HCT116 (cell line): ENCODE measurements at regions not wholly inside any gene's neighbourhood (a gene's known extent, or its start where the extent isn't known, plus 50 kb on each side); places are given as distances from the start of the nearest gene placed in this dataset.

Source experiments
- ATAC-seq: fragments of 200-7000 bp; cut with Tn5 transposase; 2 replicates; pipeline ENCODE4 v1.9.1; 2020; ENCODE audit warnings: mild to moderate bottlenecking, moderate library complexity
- BruUV-seq: library from RNA; stranded (reverse); fragments of 400-500 nt; replicated peaks from 2 replicates; lab custom pipeline; 2021; lab: Mats Ljungman, UMichigan
- CTCF ChIA-PET: fragments of 300-600 bp; sonication (Branson Sonifier 250); formaldehyde crosslinking; loops from one replicate; lab custom pipeline; 2021; ENCODE audit warnings: antibody characterized with exemption; lab: Charles Lee
- POLR2A ChIA-PET: fragments of 300-600, 350-600 bp; sonication (Branson Sonifier 250); formaldehyde crosslinking; loops from one replicate; lab custom pipeline; 2021; ENCODE audit warnings: antibody characterized with exemption; lab: Charles Lee
- RAD21 ChIA-PET, 2 experiments: fragments of 300-600 bp; sonication (Branson Sonifier 250); formaldehyde crosslinking; loops; one replicate each; lab custom pipeline; 2023; ENCODE audit warnings: low total read pairs in 2 of 2; ENCODE audit not compliant: uncharacterized antibody in 2 of 2, unreplicated experiment in 2 of 2, low non-redundant PET in 1 of 2; lab: Charles Lee
- DNase-seq: peaks from one replicate; pipeline ENCODE4 v3.0.0-alpha.2; 2010; ENCODE audit warnings: low read depth, low spot score
- H2AFZ ChIP-seq: fragments of 200-600 bp; shearing (Covaris generic), sonication (generic); 2 replicates; pipeline ENCODE4 v1.6.1; 2017; ENCODE audit warnings: low read depth, mixed run types, mixed read lengths, antibody characterized with exemption, low read length; ENCODE audit not compliant: poor library complexity, severe bottlenecking
- H3K27ac ChIP-seq: 2 replicates; pipeline ENCODE4 v1.5.1; 2012; ENCODE audit warnings: low read depth, low read length
- H3K27me3 ChIP-seq: fragments of 200-600 bp; sonication (generic); 2 replicates; pipeline ENCODE4 v1.6.1; 2016; ENCODE audit warnings: mixed run types, low read length, mixed read lengths; ENCODE audit not compliant: insufficient read depth
- H3K36me3 ChIP-seq, 2 experiments: fragments of 200-500 bp in 1 of 2; fragments of 200-600 bp in 1 of 2; sonication (Bioruptor generic) in 1 of 2; sonication (generic) in 1 of 2; 2 replicates each; pipeline versions ENCODE4 v1.5.1 to v1.6.1; 2014 to 2016; ENCODE audit warnings: low read length in 2 of 2, inconsistent platforms in 1 of 2, mixed read lengths in 1 of 2, mixed run types in 1 of 2; ENCODE audit not compliant: insufficient read depth in 2 of 2, control insufficient read depth in 1 of 2
- H3K4me1 ChIP-seq, 2 experiments: fragments of 200-600 bp in 1 of 2; sonication (generic) in 1 of 2; 2 replicates each; pipeline versions ENCODE4 v1.5.1 to v1.6.1; 2012 to 2017; ENCODE audit warnings: low read length in 2 of 2, inconsistent platforms in 1 of 2, mild to moderate bottlenecking in 1 of 2, mixed read lengths in 1 of 2, mixed run types in 1 of 2, moderate library complexity in 1 of 2; ENCODE audit not compliant: insufficient read depth in 2 of 2, control insufficient read depth in 1 of 2
- H3K4me2 ChIP-seq: fragments of 200-600 bp; sonication (generic); 2 replicates; pipeline ENCODE4 v1.6.1; 2017; ENCODE audit warnings: mixed run types, low read length, mixed read lengths
- H3K4me3 ChIP-seq, 2 experiments: fragments of 200-600 bp in 1 of 2; sonication (generic) in 1 of 2; replicated peaks in 1 of 2; 2 replicates each; pipeline ENCODE4 v1.5.1; 2011 to 2016; ENCODE audit warnings: low read length in 2 of 2, control low read depth in 1 of 2, low read depth in 1 of 2, mild to moderate bottlenecking in 1 of 2, mixed read lengths in 1 of 2, mixed run types in 1 of 2
- H3K79me2 ChIP-seq: fragments of 200-600 bp; sonication (generic); 2 replicates; pipeline ENCODE4 v1.6.1; 2017; ENCODE audit warnings: mild to moderate bottlenecking, mixed run types, low read length, moderate library complexity, mixed read lengths; ENCODE audit not compliant: insufficient read depth
- H3K9ac ChIP-seq: fragments of 200-600 bp; sonication (generic); 2 replicates; pipeline ENCODE4 v1.6.1; 2016; ENCODE audit warnings: low read length, mixed read lengths
- H3K9me2 ChIP-seq: fragments of 200-600 bp; sonication (generic), shearing (Covaris generic); 2 replicates; pipeline ENCODE4 v1.6.1; 2017; ENCODE audit warnings: mixed run types, mild to moderate bottlenecking, moderate library complexity; ENCODE audit not compliant: insufficient read depth
- H3K9me3 ChIP-seq, 2 experiments: fragments of 200-500 bp in 1 of 2; fragments of 200-600 bp in 1 of 2; sonication (Bioruptor generic) in 1 of 2; sonication (generic) in 1 of 2; 2 replicates each; pipeline ENCODE4 v1.6.1; 2014 to 2017; ENCODE audit warnings: low read length in 2 of 2, mixed read lengths in 2 of 2, inconsistent platforms in 1 of 2, low read depth in 1 of 2, mild to moderate bottlenecking in 1 of 2, mixed run types in 1 of 2, moderate library complexity in 1 of 2; ENCODE audit not compliant: control insufficient read depth in 1 of 2, insufficient read depth in 1 of 2
- H4K20me1 ChIP-seq: fragments of 200-600 bp; sonication (generic), shearing (Covaris generic); 2 replicates; pipeline ENCODE4 v1.6.1; 2017; ENCODE audit warnings: mixed run types, mild to moderate bottlenecking, moderate library complexity; ENCODE audit not compliant: insufficient read depth
- ELF1 ChIP-seq: IDR thresholded peaks from 2 replicates; pipeline ENCODE4 v1.6.1; 2012; ENCODE audit warnings: low read depth, borderline replicate concordance
- POLR2A ChIP-seq: IDR thresholded peaks from 2 replicates; pipeline ENCODE4 v1.7.0; 2011; ENCODE audit warnings: borderline replicate concordance; ENCODE audit not compliant: insufficient read depth, insufficient read length; ENCODE audit errors: extremely low read depth
- POLR2AphosphoS5 ChIP-seq: IDR thresholded peaks from 2 replicates; pipeline ENCODE4 v1.6.1; 2011; ENCODE audit warnings: mild to moderate bottlenecking, low read depth, low read length, moderate library complexity
- SIN3A ChIP-seq: IDR thresholded peaks from 2 replicates; pipeline ENCODE4 v1.6.1; 2012; ENCODE audit warnings: low read depth
- intact Hi-C: fragments of 100-400 bp; cut with micrococcal nuclease; formaldehyde crosslinking; loops from 2 replicates; pipeline ENCODE4 v1.10.0; 2022
- TF ChIP-seq, protein P1 (sequence below): IDR thresholded peaks from 2 replicates; pipeline ENCODE4 v1.6.1; 2012

DNA sequence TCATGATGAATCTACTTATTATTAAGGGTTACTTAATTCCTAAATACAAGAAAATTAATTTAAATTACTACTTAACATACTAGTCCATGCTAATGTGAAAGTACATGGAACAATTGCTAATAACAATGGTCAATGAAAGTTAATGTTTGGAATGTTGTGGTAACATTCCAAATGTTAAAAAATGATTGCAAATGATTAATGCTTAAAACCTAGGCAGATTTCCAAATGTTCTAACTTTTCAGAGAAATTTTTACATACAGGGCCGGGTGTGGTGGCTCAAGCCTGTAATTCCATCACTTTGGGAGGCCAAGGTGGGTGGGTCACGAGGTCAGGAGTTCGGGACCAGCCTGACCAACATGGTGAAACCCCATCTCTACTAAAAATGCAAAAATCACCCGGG is 1851.3 kb upstream of the PCDH7 start:
- intact Hi-C loops, result no loop called here
- POLR2A ChIA-PET, result no interaction called here
- Histone ChIP-seq H4K20me1 (no peaks in the 10 kb centered on the region), H3K4me3 (no peak overlapping the region), H3K27me3 (no peaks in the 10 kb centered on the region), H3K9me2 (no peaks in the 10 kb centered on the region), H3K9ac (no peak overlapping the region), H3K4me1 (no peaks in the 10 kb centered on the region), H3K9me3 (no peaks in the 10 kb centered on the region), H3K4me2 (no peak overlapping the region), H3K79me2 (no peaks in the 10 kb centered on the region), H3K27ac (no peak overlapping the region), H2AFZ (no peak overlapping the region), H3K36me3 (no peaks in the 10 kb centered on the region)
- TF ChIP-seq POLR2A (no peak), ELF1 (no peak)
- TF ChIP-seq, protein P1, sequence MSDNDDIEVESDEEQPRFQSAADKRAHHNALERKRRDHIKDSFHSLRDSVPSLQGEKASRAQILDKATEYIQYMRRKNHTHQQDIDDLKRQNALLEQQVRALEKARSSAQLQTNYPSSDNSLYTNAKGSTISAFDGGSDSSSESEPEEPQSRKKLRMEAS, result no peak
- CTCF ChIA-PET, result no interaction called here
- RAD21 ChIA-PET, result no interaction called here
- no TSS peak for BruUV-seq
- ATAC-seq, result no peak
- no peak for DNase-seq

DNA sequence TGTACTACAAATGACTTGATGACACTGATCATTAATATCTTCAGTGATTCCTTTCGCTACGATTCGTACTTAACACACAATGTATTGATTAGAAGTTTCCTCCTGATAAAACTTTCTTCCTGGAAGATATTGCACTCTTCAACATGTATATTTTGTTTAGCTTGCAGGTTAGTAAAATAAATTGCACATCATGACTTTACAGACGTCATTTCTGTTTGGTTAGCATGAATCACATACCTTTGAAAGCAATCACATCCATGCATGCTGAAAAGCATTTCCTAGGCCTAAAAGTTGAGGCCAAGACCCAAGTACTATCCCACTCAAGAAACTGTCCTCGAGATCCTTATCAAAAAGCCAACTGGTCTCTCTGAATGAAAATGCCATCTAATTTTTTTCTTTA is 1841.0 kb upstream of the PCDH7 start:
- no peak overlapping the region for H3K9ac ChIP-seq
- RAD21 ChIA-PET, result no interaction called here
- no TSS peak for BruUV-seq
- ATAC-seq (no peak), DNase-seq (no peak)
- TF ChIP-seq SIN3A (no peak), POLR2AphosphoS5 (no peak)
- H4K20me1 ChIP-seq, result no peaks in the 10 kb centered on the region
- H3K4me1 ChIP-seq, result no peaks in the 10 kb centered on the region
- CTCF ChIA-PET, result no interaction called here
- no peak overlapping the region for H3K4me3 ChIP-seq
- H3K27ac ChIP-seq, result no peak overlapping the region
- intact Hi-C loops, result no loop called here
- no peak overlapping the region for H3K4me2 ChIP-seq
- POLR2A ChIA-PET, result no interaction called here
- H3K9me2 ChIP-seq, result no peaks in the 10 kb centered on the region
- H2AFZ ChIP-seq, result no peak overlapping the region
- no peaks in the 10 kb centered on the region for H3K36me3 ChIP-seq
- H3K27me3 ChIP-seq, result no peaks in the 10 kb centered on the region
- no peaks in the 10 kb centered on the region for H3K9me3 ChIP-seq
- no peaks in the 10 kb centered on the region for H3K79me2 ChIP-seq
